HG02759 (cell line): ENCODE measurements at regions not wholly inside any gene's neighbourhood (a gene's known extent, or its start where the extent isn't known, plus 50 kb on each side); places are given as distances from the start of the nearest gene placed in this dataset.

ENCODE experiments used
- ATAC-seq: cut with Tn5 transposase; IDR thresholded peaks from one replicate; pipeline ENCODE4 v1.9.1; 2021; ENCODE audit warnings: mild to moderate bottlenecking, moderate library complexity; ENCODE audit not compliant: unreplicated experiment

DNA sequence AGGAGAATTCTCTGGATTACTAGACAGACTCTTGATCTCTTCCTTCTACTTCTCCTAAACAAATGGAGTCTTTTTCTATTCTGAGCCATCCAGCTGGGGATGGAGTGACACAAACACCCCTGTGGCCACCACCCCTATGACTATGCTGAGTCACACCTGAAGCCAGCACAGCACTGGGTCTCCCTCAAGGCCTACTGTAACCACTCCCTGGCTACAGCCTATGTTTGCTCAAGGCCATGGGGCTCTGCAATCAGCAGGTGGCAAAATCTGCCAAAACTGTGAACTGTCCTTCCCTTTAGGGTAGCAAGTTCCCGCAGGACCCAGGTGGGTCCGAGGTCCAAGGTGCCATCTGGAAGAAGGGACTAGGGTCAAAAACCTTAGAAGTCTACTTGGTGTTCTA is 132.3 kb downstream of the TINAG start:
- no peak for ATAC-seq

DNA sequence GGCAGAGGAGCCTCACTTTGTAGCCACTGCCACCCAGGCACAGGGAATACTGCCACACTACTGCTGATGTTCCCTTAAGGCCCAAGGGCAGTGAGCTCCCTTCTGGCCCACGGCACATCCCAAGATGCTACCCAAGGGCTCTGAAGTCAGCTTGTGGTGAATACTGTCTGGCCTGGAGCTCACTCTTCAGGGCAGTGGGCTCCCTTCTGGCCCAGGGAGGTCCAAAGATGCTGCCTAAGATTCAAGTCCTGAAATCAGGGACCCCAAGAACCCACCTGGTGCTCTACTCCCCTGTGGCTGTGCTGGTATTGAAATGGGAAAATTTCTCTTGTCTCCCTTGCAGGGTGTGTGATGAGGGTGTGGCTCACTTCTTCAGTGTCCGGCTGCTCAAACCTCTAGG is 132.8 kb downstream of the TINAG start:
- no peak for ATAC-seq

DNA sequence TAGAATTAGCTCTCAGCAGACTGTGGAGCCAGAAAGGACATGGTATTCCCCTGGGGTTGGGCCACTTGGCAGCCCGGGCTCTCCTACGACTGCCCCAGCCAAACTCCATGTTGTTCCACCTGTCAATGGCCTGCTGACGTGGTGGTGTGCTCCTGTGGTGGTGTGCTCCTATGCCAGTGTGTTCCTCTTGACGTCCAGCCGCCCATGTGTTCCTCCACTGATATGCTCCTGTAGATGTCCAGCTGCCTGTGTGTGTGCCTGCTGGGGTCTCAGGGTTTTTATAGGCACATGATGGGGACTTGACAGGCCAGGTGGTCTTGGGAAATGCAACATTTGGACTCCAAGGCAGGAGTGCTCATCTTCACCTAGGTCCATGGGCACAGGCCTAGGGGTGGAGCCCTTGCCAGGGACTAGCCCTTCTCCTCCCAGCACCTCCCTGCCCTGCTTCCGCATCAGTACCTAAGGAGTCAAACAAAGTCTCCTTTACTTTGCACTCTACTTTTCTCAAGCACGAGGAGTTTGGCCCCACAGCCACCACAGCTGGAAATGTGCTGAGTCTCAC is 133.5 kb downstream of the TINAG start:
- ATAC-seq, result no peak

DNA sequence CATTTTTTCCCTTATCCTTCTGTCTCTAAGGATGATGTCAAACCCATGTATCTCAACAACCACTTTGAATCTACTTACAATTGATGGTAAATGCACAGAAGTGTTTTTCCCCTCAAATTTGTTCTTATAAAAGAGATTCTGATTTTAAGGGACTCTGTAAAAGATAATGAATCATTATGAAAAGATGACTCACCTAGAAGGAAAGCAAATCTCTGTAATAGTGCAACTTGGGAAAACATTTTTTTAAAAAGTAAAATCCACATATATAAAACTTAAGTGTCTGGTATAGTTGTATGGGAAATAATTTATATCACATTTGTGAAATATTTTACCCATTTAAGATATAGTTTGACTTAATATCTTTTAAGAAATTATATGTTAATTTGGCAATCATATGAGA is 137.0 kb downstream of the TINAG start:
- no peak for ATAC-seq

DNA sequence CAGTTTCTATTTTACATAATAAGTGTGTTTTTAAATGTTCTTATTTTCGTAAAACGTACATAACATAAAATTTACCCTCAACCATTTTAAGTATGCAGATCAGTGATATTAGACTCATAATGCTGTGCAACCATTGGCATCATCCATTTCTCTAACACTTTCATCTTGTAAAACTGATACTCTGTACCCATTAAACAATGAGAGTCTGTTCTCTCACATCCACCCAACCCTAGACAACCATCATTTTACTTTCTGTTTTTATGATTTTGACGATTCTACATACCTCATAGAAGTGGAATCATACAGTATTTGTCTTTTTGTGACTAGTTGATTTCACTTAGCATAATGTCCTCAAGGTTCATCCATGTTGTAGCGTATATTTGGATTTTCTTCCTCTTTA is 140.4 kb downstream of the TINAG start:
- ATAC-seq, result no peak

DNA sequence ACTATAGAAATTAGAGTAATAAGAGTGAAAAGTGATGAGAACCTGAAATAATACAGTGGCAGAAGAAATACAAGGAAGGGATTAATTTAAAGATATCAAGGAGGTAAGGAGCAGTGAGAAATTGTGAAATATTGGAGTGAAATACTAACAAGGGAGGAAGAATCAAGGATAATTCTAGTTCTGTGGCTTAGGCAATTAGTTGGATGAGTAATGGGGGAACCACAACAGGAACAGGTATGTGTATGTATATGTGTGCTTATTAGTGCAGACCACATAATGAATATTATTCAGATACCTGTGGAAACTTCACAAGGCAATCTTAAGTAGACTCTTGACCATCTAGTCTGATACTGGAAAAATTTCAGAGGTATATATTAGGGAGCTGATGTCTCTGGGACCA is 143.3 kb downstream of the TINAG start:
- no peak for ATAC-seq

DNA sequence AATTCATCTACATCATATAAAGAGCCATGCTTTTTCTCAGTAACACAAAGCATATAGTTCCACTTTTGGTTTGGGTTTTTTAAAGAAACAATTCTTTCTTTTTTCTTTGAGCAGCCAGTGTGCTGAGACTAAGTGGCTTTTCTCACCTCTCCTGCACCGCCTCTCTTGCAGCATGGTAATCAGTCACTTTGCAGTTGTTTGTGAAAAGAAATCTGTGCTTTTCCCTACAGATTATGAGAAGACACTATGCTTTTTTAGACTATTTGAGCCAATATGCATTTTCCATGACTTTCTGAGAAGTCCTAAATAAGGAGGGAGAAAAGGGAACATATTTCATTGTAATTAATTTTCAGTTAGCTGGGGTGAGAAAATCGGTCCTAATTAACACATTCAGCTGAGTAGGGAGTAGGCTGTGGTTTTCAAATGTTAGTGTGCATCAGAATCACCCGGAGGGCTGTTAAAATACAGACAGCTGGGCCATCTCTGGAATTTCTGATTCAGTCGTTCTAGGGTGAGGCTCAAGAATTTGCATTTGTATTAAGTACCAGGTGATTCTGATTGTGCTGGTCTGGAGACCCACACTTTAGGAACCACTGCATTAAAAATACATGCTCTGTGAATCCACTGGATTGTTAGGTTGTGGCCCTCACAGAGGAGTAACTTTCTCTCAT is 155.2 kb downstream of the TINAG start:
- ATAC-seq, result no peak

DNA sequence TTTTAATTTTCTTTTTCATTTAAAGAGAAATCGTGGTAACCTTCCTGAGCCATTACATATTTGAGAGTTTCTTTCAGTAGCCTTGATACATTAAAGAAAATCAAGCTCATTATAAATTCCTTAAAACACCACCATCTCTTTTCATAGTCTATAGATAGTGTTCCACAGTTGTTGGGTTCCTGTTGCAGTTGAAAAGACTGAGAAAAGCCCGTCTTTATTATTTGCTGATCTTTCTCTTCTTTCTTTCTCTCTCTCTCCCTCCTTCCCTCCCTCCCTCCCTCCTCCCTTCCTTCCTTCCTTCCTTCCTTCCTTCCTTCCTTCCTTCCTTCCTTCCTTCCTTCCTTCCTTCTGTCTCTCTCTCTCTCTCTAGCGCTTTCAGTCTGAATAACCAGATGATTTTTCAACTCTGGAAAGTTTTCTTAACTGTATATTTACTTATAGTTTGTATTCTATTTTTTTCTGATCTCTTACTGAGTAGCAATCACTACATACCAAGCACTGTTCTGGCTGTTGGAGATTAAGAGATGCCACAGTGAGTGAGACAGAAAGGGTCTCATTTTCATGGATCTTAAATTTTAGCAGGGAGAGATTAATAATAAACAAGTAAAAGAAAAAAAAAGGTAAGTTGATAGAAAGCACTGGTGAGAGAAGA is 157.5 kb downstream of the TINAG start:
- no peak for ATAC-seq

DNA sequence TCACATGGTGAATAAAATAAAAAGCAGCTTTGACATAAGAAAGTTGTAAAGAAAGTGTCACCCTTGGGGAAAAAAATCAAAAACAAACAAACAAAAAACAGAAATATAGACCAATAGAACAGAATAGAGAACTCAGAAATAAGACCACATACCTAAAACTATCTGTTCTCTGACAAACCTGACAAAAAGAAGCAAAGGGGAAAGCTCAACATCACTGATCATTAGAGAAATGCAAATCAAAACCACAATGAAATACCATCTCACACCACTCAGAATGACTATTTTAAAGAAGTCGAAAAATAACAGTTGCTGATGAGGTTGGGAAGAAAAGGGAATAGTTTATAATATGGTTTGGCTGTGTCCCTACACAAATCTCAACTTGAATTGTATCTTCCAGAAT is 159.1 kb downstream of the TINAG start:
- no peak for ATAC-seq

DNA sequence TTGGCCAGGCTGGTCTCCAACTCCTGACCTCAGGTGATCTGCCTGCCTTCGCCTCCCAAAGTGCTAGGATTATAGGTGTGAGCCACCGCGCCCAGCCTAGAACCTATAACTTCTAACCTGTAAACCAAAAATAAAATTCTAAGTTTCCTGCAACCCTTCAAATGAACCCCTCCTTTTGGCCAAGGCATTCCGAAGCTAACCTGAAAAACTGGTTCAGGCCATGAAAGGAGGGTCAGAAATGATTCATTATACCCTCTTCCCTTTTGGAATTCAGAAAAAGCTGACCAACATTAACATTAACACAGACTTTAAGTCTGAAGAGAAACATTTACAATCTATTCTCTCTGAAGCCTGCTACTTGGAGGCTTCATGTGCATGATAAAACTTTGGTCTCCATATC is 165.1 kb downstream of the TINAG start:
- no peak for ATAC-seq

DNA sequence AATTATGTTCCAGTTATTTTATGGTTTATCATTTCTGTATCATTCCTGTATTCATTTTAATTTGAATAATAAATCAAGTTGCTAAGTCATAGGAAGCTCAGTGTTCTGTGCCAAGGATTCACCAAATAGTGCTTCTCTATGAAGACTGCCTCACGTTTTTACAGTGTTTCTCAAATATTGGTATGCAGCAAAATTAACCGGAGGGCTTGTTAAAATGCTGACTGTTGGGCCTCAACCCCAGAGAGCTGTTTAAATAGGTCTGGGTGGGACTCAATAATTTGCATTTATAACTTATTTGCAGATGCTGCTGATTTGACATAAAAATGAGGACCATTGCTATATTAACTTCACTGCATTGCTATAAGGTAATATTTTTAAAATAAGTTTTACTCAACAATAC is 166.7 kb downstream of the TINAG start:
- no peak for ATAC-seq

DNA sequence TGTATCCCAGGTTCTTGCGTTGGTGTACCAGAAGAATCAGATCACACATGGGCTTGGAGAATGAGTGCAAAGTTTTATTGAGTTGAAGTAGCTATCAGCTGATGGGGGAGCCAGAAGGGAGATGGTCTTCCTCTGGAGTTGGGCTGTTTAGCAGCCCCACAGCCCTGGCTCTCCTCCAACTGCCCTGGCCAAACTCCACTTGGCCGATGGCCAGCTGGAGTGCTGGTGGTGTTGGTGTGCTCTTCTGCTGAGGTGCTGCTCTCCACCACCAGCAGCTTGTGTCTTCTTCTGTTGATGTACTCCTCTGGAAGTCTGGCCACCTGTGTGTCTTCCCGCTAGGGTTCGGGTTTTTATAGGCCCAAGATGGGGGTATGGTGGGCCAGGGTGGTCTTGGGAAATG is 172.8 kb downstream of the TINAG start:
- ATAC-seq, result no peak

DNA sequence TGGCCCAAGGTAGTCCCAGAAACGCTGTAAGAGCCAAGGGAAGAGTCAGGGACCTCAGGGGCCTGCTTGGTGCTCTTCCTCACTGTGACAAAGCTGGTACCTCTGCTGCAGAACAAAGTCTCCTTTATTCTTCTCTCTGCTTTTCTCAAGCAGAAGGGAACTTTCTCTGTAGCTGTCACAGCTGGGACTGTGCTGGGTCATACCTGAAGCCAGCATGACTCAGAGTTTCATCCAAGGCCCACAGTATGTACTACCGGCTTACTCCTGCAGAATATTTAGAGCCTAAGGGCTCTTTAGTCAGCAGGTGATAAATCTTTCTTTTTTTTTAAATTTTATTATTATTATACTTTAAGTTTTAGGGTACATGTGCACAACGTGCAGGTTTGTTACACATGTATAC is 183.2 kb downstream of the TINAG start:
- ATAC-seq, result peak; percentile 56

DNA sequence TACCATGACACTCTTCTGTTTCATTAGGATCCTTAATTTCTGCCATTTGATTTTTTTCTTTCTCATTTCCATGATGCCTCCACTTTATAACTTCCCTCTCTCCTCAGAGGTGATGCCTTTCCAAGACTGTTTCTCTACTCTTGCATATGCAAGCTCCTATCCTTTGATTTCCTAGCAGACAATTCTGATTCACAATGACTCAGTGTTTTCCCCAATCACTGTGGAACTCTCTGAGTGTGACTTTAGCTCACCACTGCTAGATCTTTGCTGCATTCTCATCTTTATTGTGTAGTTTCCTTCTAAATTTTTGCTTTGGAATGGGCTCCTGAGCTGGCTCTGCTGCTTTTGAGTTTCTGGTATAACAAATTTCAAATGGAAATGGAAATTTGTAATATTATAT is 184.9 kb downstream of the TINAG start:
- ATAC-seq, result no peak

DNA sequence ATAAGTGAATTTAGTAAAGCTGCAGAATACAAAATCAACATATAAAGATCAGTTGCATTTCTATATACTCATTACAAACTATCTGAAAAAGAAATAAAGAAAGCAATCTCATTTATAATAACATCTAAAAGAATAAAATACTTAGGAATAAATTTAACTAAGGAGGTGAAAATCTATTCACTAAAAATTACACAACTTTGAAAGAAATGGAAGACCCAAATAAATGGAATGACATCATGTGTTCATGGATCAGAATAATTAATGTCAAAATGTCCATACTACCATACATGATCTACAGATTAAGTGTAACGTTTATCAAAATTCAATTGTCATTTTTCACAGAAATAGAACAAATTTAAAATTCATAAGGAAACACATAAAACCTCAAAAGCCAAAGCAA is 194.9 kb downstream of the TINAG start:
- ATAC-seq, result no peak

DNA sequence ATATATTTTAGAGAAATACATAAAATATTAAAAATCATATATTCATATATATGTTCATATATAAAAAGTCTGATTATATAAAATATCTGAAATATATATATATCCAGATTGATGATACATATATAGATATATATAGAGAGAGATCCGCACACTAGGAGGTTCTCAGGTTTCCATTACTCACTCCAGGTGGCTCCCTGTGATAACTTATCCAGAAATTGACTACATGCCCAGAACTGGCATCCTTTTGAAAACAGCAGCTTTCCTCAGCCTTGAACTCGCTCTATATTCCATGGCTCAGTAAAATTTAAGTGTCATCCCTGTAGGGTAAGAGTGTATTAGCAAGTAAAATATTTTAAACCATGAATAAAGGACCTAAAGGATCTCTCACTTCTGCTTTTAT is 206.8 kb downstream of the TINAG start:
- no peak for ATAC-seq

DNA sequence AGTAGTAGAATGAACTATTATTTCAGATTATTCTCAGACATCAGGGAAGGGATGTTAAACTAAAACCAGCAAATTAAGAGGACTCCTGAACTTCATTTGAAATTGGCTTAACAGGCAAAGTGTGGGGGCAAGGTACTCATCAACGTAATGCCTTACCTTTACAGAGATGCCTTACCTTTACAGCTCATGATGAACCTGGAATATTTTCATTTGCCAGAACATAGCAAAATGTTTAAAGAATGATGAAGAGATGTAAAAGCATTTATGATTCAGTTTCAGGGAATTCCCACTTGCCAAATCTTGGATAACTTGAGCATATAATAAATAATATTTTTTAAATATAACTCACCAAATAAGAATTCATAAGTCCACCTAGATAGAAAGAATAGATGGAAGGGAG is 207.5 kb downstream of the TINAG start:
- ATAC-seq, result no peak

DNA sequence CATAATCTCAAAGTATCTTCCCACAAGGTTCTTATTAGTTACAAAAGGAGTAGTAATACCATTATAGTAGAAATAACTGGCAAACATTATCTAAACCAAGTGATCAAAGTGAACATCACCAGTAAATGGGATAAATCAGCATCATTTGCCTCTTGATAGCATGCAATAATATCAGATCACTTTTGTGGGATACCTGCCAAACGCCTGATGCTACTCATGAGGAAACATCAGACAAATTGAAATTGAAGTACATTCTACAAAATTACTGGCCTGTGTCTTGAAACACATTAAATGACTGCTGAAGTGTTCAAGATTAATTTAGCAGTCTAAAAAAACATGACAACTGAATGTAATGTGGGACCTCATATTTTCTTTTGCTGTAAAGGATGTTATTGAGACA is 208.1 kb downstream of the TINAG start:
- no peak for ATAC-seq

DNA sequence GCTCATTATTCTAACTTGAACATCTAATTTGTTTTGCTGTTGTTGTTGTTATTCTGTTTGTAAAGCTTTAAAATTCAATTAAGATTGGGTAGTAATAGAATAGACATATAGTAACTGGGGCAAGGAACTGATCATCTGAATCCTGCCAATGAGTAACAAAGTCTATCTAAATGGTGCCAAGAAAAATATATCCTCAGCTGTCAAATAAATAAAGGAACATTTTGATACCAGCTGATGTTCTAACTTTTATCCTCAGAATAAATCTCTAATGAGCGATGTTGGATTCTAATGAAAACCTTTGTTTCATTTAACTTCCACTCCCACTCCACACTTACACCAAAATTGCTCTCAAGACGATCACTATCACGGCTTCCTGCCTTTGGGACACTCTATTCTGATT is 210.9 kb downstream of the TINAG start:
- no peak for ATAC-seq

DNA sequence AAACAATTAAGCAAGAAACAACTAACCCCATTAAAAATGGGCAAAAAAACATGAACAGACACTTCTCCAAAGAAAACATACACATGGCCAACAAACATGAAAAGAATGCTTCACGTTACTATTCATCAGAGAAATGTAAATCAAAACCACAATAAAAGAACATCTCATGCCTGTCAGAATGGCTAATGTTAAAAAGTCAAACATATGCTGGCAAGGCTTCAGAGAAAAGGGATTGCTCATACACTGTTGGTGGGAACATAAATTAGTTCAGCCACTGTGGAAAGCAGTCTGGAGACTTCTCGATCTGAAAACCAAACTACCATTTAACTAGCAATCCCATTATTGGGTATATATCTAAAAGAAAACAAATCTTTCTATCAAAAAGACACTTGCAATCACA is 217.5 kb downstream of the TINAG start:
- no peak for ATAC-seq

DNA sequence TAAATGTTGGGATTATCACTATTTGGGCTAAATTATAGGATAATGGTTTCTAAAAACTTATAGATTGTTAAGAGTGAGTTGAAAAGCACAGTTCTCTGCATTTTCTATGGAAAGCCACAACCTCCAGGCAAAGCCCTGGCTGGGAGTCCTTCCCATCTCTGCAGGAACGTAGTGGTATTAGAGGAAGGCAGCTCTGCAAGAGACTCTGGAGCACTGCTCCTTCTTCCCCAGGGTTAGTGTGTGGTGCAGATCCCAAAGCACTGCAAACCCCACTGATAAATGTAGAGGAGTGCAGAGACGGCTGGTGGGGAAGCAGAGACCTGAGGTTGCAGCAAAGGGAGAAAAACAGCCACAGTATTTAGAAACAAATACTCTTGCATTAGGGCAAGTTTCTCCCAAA is 225.3 kb downstream of the TINAG start:
- ATAC-seq, result no peak

DNA sequence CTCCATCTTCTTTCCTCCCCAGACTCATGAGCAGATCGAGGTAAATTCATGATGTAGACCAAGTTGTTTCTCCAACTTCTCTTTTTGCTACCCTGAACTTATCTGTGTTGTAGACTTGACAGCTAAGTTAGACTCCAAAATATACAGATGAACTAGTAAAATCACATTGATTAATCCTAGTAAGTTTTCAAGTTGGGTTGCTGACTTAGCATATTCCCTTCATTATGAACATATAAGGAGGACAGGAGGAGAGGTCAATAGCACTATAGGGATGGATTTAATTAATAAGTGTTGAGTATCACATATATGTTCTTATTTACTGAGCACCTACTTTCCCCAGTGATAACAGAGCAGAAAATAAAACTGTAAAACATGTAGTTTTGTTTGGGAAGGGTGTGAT is 227.3 kb downstream of the TINAG start:
- ATAC-seq, result no peak

DNA sequence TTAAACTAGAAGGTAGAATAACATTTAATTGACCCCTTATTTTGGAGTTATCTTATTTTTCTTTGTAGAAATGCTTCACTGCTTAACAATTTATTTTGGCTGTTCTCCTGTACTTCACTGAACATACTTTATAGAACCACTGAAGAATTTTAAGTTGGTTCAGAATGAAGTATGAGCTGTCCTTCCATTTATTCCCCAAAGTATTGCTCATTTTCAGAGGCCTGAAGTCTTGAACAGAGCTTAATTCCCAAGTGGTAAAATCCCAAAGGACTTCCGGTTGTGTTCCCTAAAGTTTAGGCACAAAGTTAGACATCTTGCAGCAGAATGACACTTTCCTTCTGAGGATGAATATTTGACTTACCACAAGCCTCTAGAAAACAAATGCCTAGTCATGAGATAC is 233.3 kb downstream of the TINAG start:
- no peak for ATAC-seq
